Neural progenitor cell (in vitro differentiated cells): ENCODE measurements at regions not wholly inside any gene's neighbourhood (a gene's known extent, or its start where the extent isn't known, plus 50 kb on each side); places are given as distances from the start of the nearest gene placed in this dataset.

Experiments used
- DNase-seq: peaks from one replicate; pipeline ENCODE4 v3.0.0-alpha.2; 2016; ENCODE audit warnings: low spot score
- H2AFZ ChIP-seq: fragments of 200-600 bp; sonication (generic); replicated peaks from 2 replicates; pipeline ENCODE4 v1.6.1; 2016; ENCODE audit warnings: antibody characterized with exemption
- H3F3A ChIP-seq: fragments of 200-600 bp; sonication (generic); 2 replicates; pipeline ENCODE4 v1.6.1; 2016; ENCODE audit warnings: antibody characterized with exemption, low read depth
- H3K27ac ChIP-seq: fragments of 200-600 bp; sonication (generic); 2 replicates; pipeline ENCODE4 v1.5.1; 2016; ENCODE audit warnings: mild to moderate bottlenecking
- H3K27me3 ChIP-seq: fragments of 200-600 bp; sonication (generic); 2 replicates; pipeline ENCODE4 v1.6.1; 2016; ENCODE audit warnings: mild to moderate bottlenecking, moderate library complexity
- H3K36me3 ChIP-seq: fragments of 200-600 bp; sonication (generic); 2 replicates; pipeline ENCODE4 v1.5.1; 2016
- H3K4me1 ChIP-seq: fragments of 200-600 bp; sonication (generic); 2 replicates; pipeline ENCODE4 v1.6.1; 2016; ENCODE audit warnings: mixed run types
- H3K4me2 ChIP-seq: fragments of 200-600 bp; sonication (generic); 2 replicates; pipeline ENCODE4 v1.6.1; 2016
- H3K4me3 ChIP-seq: fragments of 200-600 bp; sonication (generic); 2 replicates; pipeline ENCODE4 v1.5.1; 2016
- H3K79me2 ChIP-seq: fragments of 200-600 bp; sonication (generic); 2 replicates; pipeline ENCODE4 v1.6.1; 2016; ENCODE audit warnings: low read depth
- H3K9ac ChIP-seq: fragments of 200-600 bp; sonication (generic); 2 replicates; pipeline ENCODE4 v1.6.1; 2016
- H3K9me3 ChIP-seq: fragments of 200-600 bp; sonication (generic); 2 replicates; pipeline ENCODE4 v1.5.1; 2016; ENCODE audit warnings: low read depth
- H4K20me1 ChIP-seq: fragments of 200-600 bp; sonication (generic); 2 replicates; pipeline ENCODE4 v1.6.1; 2016; ENCODE audit warnings: low read depth
- H3K27ac Mint-ChIP-seq: 3 replicates; pipeline ENCODE4 v1.8.0; 2021; ENCODE audit warnings: mixed read lengths
- H3K27me3 Mint-ChIP-seq: 2 replicates; pipeline ENCODE4 v1.8.0; 2022; ENCODE audit warnings: low read depth, mild to moderate bottlenecking, inconsistent platforms, moderate library complexity, mixed read lengths; ENCODE audit not compliant: insufficient read depth
- H3K36me3 Mint-ChIP-seq: 3 replicates; pipeline ENCODE4 v1.8.0; 2021; ENCODE audit warnings: mixed read lengths
- H3K4me1 Mint-ChIP-seq: 3 replicates; pipeline ENCODE4 v1.8.0; 2021; ENCODE audit warnings: mixed read lengths
- H3K4me3 Mint-ChIP-seq: 3 replicates; pipeline ENCODE4 v1.8.0; 2021; ENCODE audit warnings: mild to moderate bottlenecking, moderate library complexity, mixed read lengths
- H3K9me3 Mint-ChIP-seq: 3 replicates; pipeline ENCODE4 v1.8.0; 2020; ENCODE audit warnings: mixed read lengths
- EZH2 ChIP-seq: fragments of 200-600 bp; sonication (generic); IDR thresholded peaks from 2 replicates; pipeline ENCODE4 v1.6.1; 2017; ENCODE audit warnings: antibody characterized with exemption, mild to moderate bottlenecking, moderate library complexity
- EZH2phosphoT487 ChIP-seq: fragments of 200-600 bp; sonication (generic); IDR thresholded peaks from 2 replicates; pipeline ENCODE4 v1.6.1; 2017; ENCODE audit warnings: antibody characterized with exemption
- TF ChIP-seq, protein P1 (sequence below): fragments of 200-600 bp; sonication (generic); IDR thresholded peaks from 2 replicates; pipeline ENCODE4 v1.5.1; 2017; ENCODE audit warnings: antibody characterized with exemption, mild to moderate bottlenecking

GRCh38 chr13:103640606-103641005, 574.4 kb upstream of the SLC10A2 start:
- H3K27ac ChIP-seq: no peak overlapping the region
- no peaks in the 10 kb centered on the region for H3F3A ChIP-seq
- H3K4me1 Mint-ChIP-seq: peaks cover 2% of the 10 kb centered on the region
- H3K4me1 ChIP-seq: peaks cover 4% of the 10 kb centered on the region
- DNase-seq: no peak
- no peak overlapping the region for H3K27ac Mint-ChIP-seq
- H3K4me2 ChIP-seq: no peak overlapping the region
- no peak for TF ChIP-seq EZH2phosphoT487
- TF ChIP-seq, protein P1, sequence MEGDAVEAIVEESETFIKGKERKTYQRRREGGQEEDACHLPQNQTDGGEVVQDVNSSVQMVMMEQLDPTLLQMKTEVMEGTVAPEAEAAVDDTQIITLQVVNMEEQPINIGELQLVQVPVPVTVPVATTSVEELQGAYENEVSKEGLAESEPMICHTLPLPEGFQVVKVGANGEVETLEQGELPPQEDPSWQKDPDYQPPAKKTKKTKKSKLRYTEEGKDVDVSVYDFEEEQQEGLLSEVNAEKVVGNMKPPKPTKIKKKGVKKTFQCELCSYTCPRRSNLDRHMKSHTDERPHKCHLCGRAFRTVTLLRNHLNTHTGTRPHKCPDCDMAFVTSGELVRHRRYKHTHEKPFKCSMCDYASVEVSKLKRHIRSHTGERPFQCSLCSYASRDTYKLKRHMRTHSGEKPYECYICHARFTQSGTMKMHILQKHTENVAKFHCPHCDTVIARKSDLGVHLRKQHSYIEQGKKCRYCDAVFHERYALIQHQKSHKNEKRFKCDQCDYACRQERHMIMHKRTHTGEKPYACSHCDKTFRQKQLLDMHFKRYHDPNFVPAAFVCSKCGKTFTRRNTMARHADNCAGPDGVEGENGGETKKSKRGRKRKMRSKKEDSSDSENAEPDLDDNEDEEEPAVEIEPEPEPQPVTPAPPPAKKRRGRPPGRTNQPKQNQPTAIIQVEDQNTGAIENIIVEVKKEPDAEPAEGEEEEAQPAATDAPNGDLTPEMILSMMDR: no peak
- TF ChIP-seq EZH2: no peak
- H3K9me3 Mint-ChIP-seq: no peaks in the 10 kb centered on the region
- H3K4me3 ChIP-seq: no peak overlapping the region
- no peak overlapping the region for H2AFZ ChIP-seq
- H3K4me3 Mint-ChIP-seq: no peak overlapping the region
- H3K36me3 ChIP-seq: no peaks in the 10 kb centered on the region
- H3K36me3 Mint-ChIP-seq: no peaks in the 10 kb centered on the region
- H4K20me1 ChIP-seq: no peaks in the 10 kb centered on the region
- no peak overlapping the region for H3K9ac ChIP-seq
- no peaks in the 10 kb centered on the region for H3K27me3 Mint-ChIP-seq
- H3K79me2 ChIP-seq: no peaks in the 10 kb centered on the region
- H3K27me3 ChIP-seq: no peaks in the 10 kb centered on the region
- H3K9me3 ChIP-seq: no peaks in the 10 kb centered on the region

- Histone ChIP-seq H3K4me1 (peaks cover 4% of the 10 kb centered on the region), H3K27me3 (no peaks in the 10 kb centered on the region), H3K9me3 (no peaks in the 10 kb centered on the region), H3F3A (no peaks in the 10 kb centered on the region), H3K36me3 (no peaks in the 10 kb centered on the region), H3K4me3 (no peak overlapping the region), H3K9ac (no peak overlapping the region), H3K79me2 (no peaks in the 10 kb centered on the region), H3K4me2 (no peak overlapping the region), H4K20me1 (no peaks in the 10 kb centered on the region), H3K27ac (no peak overlapping the region), H2AFZ (no peak overlapping the region)
- no peaks in the 10 kb centered on the region for H3K36me3 Mint-ChIP-seq
- no peaks in the 10 kb centered on the region for H3K27me3 Mint-ChIP-seq
- H3K4me1 Mint-ChIP-seq: peaks cover 2% of the 10 kb centered on the region
- no peak overlapping the region for H3K4me3 Mint-ChIP-seq
- TF ChIP-seq EZH2phosphoT487: no peak
- TF ChIP-seq, protein P1: no peak
- no peak for TF ChIP-seq EZH2
- H3K27ac Mint-ChIP-seq: no peak overlapping the region
- H3K9me3 Mint-ChIP-seq: no peaks in the 10 kb centered on the region
- no peak for DNase-seq
Observed at GRCh38 chr13:103639326-103639725, 573.1 kb upstream of the SLC10A2 start.

- Mint-ChIP-seq H3K9me3 (no peaks in the 10 kb centered on the region), H3K4me3 (no peak overlapping the region), H3K4me1 (peaks cover 2% of the 10 kb centered on the region), H3K27ac (no peak overlapping the region), H3K27me3 (no peaks in the 10 kb centered on the region), H3K36me3 (no peaks in the 10 kb centered on the region)
- Histone ChIP-seq H4K20me1 (no peaks in the 10 kb centered on the region), H3K27me3 (no peaks in the 10 kb centered on the region), H3K79me2 (no peaks in the 10 kb centered on the region), H3K9me3 (no peaks in the 10 kb centered on the region), H3K4me1 (peaks cover 4% of the 10 kb centered on the region), H3F3A (no peaks in the 10 kb centered on the region), H3K9ac (no peak overlapping the region), H3K27ac (no peak overlapping the region), H3K4me2 (no peak overlapping the region), H3K4me3 (no peak overlapping the region), H3K36me3 (no peaks in the 10 kb centered on the region), H2AFZ (no peak overlapping the region)
- no peak for DNase-seq
- TF ChIP-seq EZH2phosphoT487 (no peak), EZH2 (no peak)
- TF ChIP-seq, protein P1: no peak
Observed at GRCh38 chr13:103638706-103639105, 572.5 kb upstream of the SLC10A2 start.
